ENCODE measurements at regions not wholly inside any gene's neighbourhood (a gene's known extent, or its start where the extent isn't known, plus 50 kb on each side); places are given as distances from the start of the nearest gene placed in this dataset.

- WGBS, 5 donors, result 79 to 94% (median 84%) methylated on average over 12 of the region's 12 CpGs
- intact Hi-C loops (cut with DNase I; ENCODE audit: low total_unique reads), result loop anchor here (2.0 to 5.0 kb wide), 2 partner anchors 355 to 485 kb away; no protein-coding TSS in a partner anchor
- TF ChIP-seq POLR2A (IDR thresholded peaks at IDR 0.05), result no peak
- no peak for TF ChIP-seq CTCF (IDR thresholded peaks at IDR 0.05 in 8 of 11, conservative IDR thresholded peaks at IDR 0.05 in 3 of 11)
- no peak for TF ChIP-seq POLR2AphosphoS5 (IDR thresholded peaks at IDR 0.05)
- H3K27ac ChIP-seq, result no peak overlapping the region
- no peaks in the 10 kb centered on the region for H3K36me3 ChIP-seq
- peaks cover 0 to 18% (median 2%) of the 10 kb centered on the region in 6 donors for H3K4me1 ChIP-seq
- no peak overlapping the region for H3K4me3 ChIP-seq
- no peaks in the 10 kb centered on the region for H3K9me3 ChIP-seq
- H3K27me3 ChIP-seq (replicated peaks in 1 of 7), result no peaks in the 10 kb centered on the region
- DNase-seq, result no peak
These were observed 117.9 kb upstream of the SMAD3 start for GRCh38 chr15:66947471-66947870.

- Histone ChIP-seq H3K9me3 (no peaks in the 10 kb centered on the region), H3K36me3 (no peaks in the 10 kb centered on the region), H3K4me1 (peaks cover 0 to 18% (median 2%) of the 10 kb centered on the region in 6 donors), H3K27me3 (replicated peaks in 1 of 7) (peaks cover 0 to under 1% (median 0%) of the 10 kb centered on the region in 7 donors), H3K4me3 (no peak overlapping the region), H3K27ac (no peak overlapping the region)
- no peak for TF ChIP-seq POLR2A (IDR thresholded peaks at IDR 0.05)
- TF ChIP-seq CTCF (IDR thresholded peaks at IDR 0.05 in 8 of 11, conservative IDR thresholded peaks at IDR 0.05 in 3 of 11), result no peak
- TF ChIP-seq POLR2AphosphoS5 (IDR thresholded peaks at IDR 0.05), result no peak
- 71 to 89% (median 78%) methylated on average over 2 of the region's 2 CpGs; no CpG with 5 or more reads in 1 of the 5 donors for WGBS, 5 donors
- DNase-seq, result no peak
- intact Hi-C loops (cut with DNase I; ENCODE audit: low total_unique reads), result loop anchor here (5.0 kb wide), 1 partner anchor 484 kb away; no protein-coding TSS in a partner anchor
These were observed 117.1 kb upstream of the SMAD3 start for GRCh38 chr15:66948294-66948693.

- TF ChIP-seq CTCF (IDR thresholded peaks at IDR 0.05 in 8 of 11, conservative IDR thresholded peaks at IDR 0.05 in 3 of 11) (no peak), POLR2A (IDR thresholded peaks at IDR 0.05) (no peak), POLR2AphosphoS5 (IDR thresholded peaks at IDR 0.05) (no peak)
- no peak overlapping the region for H3K27ac ChIP-seq
- no peak for DNase-seq
- no peaks in the 10 kb centered on the region for H3K9me3 ChIP-seq
- H3K27me3 ChIP-seq (replicated peaks in 1 of 7), result peaks cover 0 to 6% (median 0%) of the 10 kb centered on the region in 7 donors
- intact Hi-C loops (cut with DNase I; ENCODE audit: low total_unique reads), result loop anchor here (2.0 kb wide), 1 partner anchor 347 kb away; no protein-coding TSS in a partner anchor
- no peak overlapping the region for H3K4me3 ChIP-seq
- H3K36me3 ChIP-seq, result no peaks in the 10 kb centered on the region
- peaks cover 0 to 11% (median 2%) of the 10 kb centered on the region in 6 donors for H3K4me1 ChIP-seq
These were observed 115.3 kb upstream of the SMAD3 start for GRCh38 chr15:66950114-66950513.

- Histone ChIP-seq H3K27me3 (replicated peaks in 1 of 7) (peaks cover 0 to 6% (median 0%) of the 10 kb centered on the region in 7 donors), H3K9me3 (no peaks in the 10 kb centered on the region), H3K36me3 (no peaks in the 10 kb centered on the region), H3K4me1 (peaks cover 0 to 7% (median 2%) of the 10 kb centered on the region in 6 donors), H3K27ac (no peak overlapping the region), H3K4me3 (no peak overlapping the region)
- TF ChIP-seq POLR2A (IDR thresholded peaks at IDR 0.05) (no peak), CTCF (IDR thresholded peaks at IDR 0.05 in 8 of 11, conservative IDR thresholded peaks at IDR 0.05 in 3 of 11) (no peak), POLR2AphosphoS5 (IDR thresholded peaks at IDR 0.05) (no peak)
- WGBS, 5 donors, result 75 to 80% (median 78%) methylated on average over 6 of the region's 6 CpGs
- no peak for DNase-seq
- intact Hi-C loops (cut with DNase I; ENCODE audit: low total_unique reads), result loop anchor here (2.0 kb wide), 1 partner anchor 345 kb away; no protein-coding TSS in a partner anchor
These were observed 113.7 kb upstream of the SMAD3 start for GRCh38 chr15:66951531-66952320.

All from spleen (tissue), 11 donors.